ENCODE measurements at regions not wholly inside any gene's neighbourhood (a gene's known extent, or its start where the extent isn't known, plus 50 kb on each side); places are given as distances from the start of the nearest gene placed in this dataset.

DNA sequence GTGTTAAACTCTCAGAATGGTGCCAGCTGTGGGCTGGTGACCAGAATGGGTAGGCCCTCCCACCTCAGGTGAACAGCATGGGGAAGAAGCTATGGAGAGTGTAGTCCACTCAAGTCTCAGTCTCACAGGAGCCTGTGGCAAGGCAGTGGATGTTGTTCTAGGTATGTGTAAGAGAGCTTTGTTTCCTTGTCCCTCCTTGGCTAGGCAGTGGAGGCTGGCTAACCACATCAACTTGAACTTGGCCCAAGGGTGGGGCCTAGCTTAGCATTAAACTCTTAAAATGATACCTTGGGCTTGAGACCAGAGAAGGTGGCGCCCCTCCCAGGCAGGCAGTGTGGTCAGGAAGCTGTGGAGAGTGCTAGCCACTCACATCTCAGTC lies 53.2 kb upstream of the SLC4A10 start:
- TF ChIP-seq, protein P1, sequence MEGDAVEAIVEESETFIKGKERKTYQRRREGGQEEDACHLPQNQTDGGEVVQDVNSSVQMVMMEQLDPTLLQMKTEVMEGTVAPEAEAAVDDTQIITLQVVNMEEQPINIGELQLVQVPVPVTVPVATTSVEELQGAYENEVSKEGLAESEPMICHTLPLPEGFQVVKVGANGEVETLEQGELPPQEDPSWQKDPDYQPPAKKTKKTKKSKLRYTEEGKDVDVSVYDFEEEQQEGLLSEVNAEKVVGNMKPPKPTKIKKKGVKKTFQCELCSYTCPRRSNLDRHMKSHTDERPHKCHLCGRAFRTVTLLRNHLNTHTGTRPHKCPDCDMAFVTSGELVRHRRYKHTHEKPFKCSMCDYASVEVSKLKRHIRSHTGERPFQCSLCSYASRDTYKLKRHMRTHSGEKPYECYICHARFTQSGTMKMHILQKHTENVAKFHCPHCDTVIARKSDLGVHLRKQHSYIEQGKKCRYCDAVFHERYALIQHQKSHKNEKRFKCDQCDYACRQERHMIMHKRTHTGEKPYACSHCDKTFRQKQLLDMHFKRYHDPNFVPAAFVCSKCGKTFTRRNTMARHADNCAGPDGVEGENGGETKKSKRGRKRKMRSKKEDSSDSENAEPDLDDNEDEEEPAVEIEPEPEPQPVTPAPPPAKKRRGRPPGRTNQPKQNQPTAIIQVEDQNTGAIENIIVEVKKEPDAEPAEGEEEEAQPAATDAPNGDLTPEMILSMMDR (IDR thresholded peaks at IDR 0.05; ENCODE audit: low read length), result no peak
- TF ChIP-seq EZH2 (IDR thresholded peaks at IDR 0.05; ENCODE audit: borderline replicate concordance, low read length), result no peak
